ENCODE measurements at regions not wholly inside any gene's neighbourhood (a gene's known extent, or its start where the extent isn't known, plus 50 kb on each side); places are given as distances from the start of the nearest gene placed in this dataset.
A peak's percentile ranks its signal among the peaks of the same experiment; 100 is the strongest.

DNA sequence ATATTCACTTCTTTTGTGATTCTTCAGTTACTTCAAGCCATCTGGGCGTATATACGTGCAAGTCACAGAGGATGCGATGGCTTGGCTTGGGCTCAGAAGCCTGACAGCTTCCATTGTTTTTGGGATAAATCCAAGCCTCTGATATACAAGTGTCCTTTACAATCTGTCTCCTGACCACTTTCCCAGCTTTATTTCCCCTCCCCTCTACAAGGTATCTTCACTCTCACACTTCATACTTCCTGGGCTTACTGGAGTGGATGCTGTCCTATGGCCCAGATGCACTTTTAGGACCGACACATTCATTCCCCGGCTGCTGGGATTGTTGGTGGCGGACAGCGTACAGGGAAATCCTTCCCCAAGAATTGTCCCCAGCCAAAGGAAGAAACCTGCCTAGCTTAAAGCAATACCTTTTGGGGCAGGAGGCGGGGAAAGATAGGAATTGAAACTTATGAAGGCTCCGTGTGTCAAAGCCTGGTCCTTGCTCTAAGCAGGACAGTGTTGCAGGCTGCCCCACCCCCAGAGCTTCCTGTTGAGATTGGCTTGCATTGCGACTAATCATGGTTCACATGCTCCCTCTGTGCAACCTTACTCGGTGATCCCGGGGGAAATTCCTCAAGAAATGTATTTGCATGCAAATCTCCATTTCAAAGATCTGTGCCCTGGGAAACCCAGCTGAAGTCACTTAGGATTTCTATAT, 802.9 kb upstream of the ID2 start:
- Histone ChIP-seq H3K9ac (ENCODE audit: insufficient read depth, low read length, poor library complexity, severe bottlenecking) (no peak overlapping the region), H3K9me3 (replicated peaks in 1 of 2; ENCODE audit: control insufficient read depth in 1 of 2, insufficient read depth in 1 of 2, low read length in 2 of 2) (no peaks in the 10 kb centered on the region), H2AFZ (ENCODE audit: insufficient read depth, low read depth, low read length, poor library complexity, severe bottlenecking) (no peak overlapping the region), H3K36me3 (replicated peaks in 1 of 2; ENCODE audit: control insufficient read depth in 1 of 2, insufficient read depth in 2 of 2, low read length in 2 of 2) (no peaks in the 10 kb centered on the region), H3K4me2 (replicated peaks; ENCODE audit: extremely low read depth, low read length, poor library complexity, severe bottlenecking) (peak overlapping the region; percentile 15), H4K20me1 (ENCODE audit: insufficient read depth, low read length) (no peaks in the 10 kb centered on the region), H3K27ac (ENCODE audit: low read depth in 1 of 2, low read length in 2 of 2) (no peak overlapping the region), H3K27me3 (ENCODE audit: control insufficient read depth in 2 of 2, insufficient read depth in 2 of 2, low read length in 2 of 2) (no peaks in the 10 kb centered on the region), H3K79me2 (ENCODE audit: insufficient read depth, low read length) (no peaks in the 10 kb centered on the region), H3K4me3 (replicated peaks in 1 of 3; ENCODE audit: low read depth in 2 of 3, low read length in 3 of 3) (no peak overlapping the region), H3K4me1 (ENCODE audit: control insufficient read depth in 1 of 2, insufficient read depth in 2 of 2, low read length in 2 of 2) (peaks cover 22 to 23% of the 10 kb centered on the region in 2 donors)
- H3K4me1 Mint-ChIP-seq, result peaks cover 29% of the 10 kb centered on the region
- TF ChIP-seq, protein P1, sequence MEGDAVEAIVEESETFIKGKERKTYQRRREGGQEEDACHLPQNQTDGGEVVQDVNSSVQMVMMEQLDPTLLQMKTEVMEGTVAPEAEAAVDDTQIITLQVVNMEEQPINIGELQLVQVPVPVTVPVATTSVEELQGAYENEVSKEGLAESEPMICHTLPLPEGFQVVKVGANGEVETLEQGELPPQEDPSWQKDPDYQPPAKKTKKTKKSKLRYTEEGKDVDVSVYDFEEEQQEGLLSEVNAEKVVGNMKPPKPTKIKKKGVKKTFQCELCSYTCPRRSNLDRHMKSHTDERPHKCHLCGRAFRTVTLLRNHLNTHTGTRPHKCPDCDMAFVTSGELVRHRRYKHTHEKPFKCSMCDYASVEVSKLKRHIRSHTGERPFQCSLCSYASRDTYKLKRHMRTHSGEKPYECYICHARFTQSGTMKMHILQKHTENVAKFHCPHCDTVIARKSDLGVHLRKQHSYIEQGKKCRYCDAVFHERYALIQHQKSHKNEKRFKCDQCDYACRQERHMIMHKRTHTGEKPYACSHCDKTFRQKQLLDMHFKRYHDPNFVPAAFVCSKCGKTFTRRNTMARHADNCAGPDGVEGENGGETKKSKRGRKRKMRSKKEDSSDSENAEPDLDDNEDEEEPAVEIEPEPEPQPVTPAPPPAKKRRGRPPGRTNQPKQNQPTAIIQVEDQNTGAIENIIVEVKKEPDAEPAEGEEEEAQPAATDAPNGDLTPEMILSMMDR (IDR thresholded peaks at IDR 0.05), result no peak
- no peak overlapping the region for H3K27ac Mint-ChIP-seq
- intact Hi-C loops (cut with micrococcal nuclease), result no loop called here
- peaks cover 4 to 6% of the 10 kb centered on the region in 2 donors for H3K36me3 Mint-ChIP-seq
- peak in 1 of 3 donors; percentile 34 for DNase-seq
- no peak overlapping the region for H3K4me3 Mint-ChIP-seq
- H3K27me3 Mint-ChIP-seq (ENCODE audit: low read depth in 3 of 3), result peaks cover 2 to 6% (median 3%) of the 10 kb centered on the region in 3 donors
- peaks cover 0 to 3% (median 1%) of the 10 kb centered on the region in 7 donors for H3K9me3 Mint-ChIP-seq
- 67% methylated on average over 8 of the region's 12 CpGs for WGBS (ENCODE audit: insufficient coverage)

DNA sequence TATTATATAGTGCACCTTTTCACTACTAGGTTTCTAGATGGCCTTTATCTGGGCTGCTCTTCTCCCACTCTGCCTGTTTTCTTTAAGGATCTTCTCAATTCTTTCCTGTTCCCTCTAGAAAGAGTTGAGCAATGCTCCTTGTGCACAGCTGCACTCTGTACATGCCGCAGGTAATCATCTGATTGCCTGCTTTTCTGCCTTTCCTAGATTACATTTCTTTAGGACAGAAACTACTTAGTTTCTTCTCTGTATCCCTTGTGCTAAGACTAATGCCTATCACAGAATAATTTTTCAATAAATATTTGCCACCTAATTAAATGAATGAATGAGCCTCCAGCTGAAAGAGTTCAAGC, 802.4 kb upstream of the ID2 start:
- Histone ChIP-seq H3K27ac (ENCODE audit: low read depth in 1 of 2, low read length in 2 of 2) (no peak overlapping the region), H3K27me3 (ENCODE audit: control insufficient read depth in 2 of 2, insufficient read depth in 2 of 2, low read length in 2 of 2) (no peaks in the 10 kb centered on the region), H4K20me1 (ENCODE audit: insufficient read depth, low read length) (no peaks in the 10 kb centered on the region), H3K4me1 (ENCODE audit: control insufficient read depth in 1 of 2, insufficient read depth in 2 of 2, low read length in 2 of 2) (peaks cover 26 to 28% of the 10 kb centered on the region in 2 donors), H3K4me2 (replicated peaks; ENCODE audit: extremely low read depth, low read length, poor library complexity, severe bottlenecking) (peak overlapping the region; percentile 15), H2AFZ (ENCODE audit: insufficient read depth, low read depth, low read length, poor library complexity, severe bottlenecking) (no peak overlapping the region), H3K4me3 (replicated peaks in 1 of 3; ENCODE audit: low read depth in 2 of 3, low read length in 3 of 3) (no peak overlapping the region), H3K36me3 (replicated peaks in 1 of 2; ENCODE audit: control insufficient read depth in 1 of 2, insufficient read depth in 2 of 2, low read length in 2 of 2) (no peaks in the 10 kb centered on the region), H3K9me3 (replicated peaks in 1 of 2; ENCODE audit: control insufficient read depth in 1 of 2, insufficient read depth in 1 of 2, low read length in 2 of 2) (no peaks in the 10 kb centered on the region), H3K79me2 (ENCODE audit: insufficient read depth, low read length) (no peaks in the 10 kb centered on the region), H3K9ac (ENCODE audit: insufficient read depth, low read length, poor library complexity, severe bottlenecking) (no peak overlapping the region)
- 14% methylated on average over 1 of the region's 1 CpG for whole genome bisulfite sequencing (ENCODE audit: insufficient coverage)
- Mint-ChIP-seq H3K4me3 (no peak overlapping the region), H3K27ac (peak overlapping the region in 1 of 7 donors; percentile 16), H3K36me3 (peaks cover 5 to 6% of the 10 kb centered on the region in 2 donors), H3K27me3 (ENCODE audit: low read depth in 3 of 3) (peaks cover 2 to 6% (median 3%) of the 10 kb centered on the region in 3 donors), H3K9me3 (peaks cover 0 to 5% (median 2%) of the 10 kb centered on the region in 7 donors), H3K4me1 (peaks cover 34% of the 10 kb centered on the region)
- intact Hi-C loops (cut with micrococcal nuclease), result no loop called here
- TF ChIP-seq, protein P1 (IDR thresholded peaks at IDR 0.05), result no peak
- no peak for DNase-seq

All from CD14-positive monocyte (primary cell).